Pulmonary artery endothelial cell (primary cell): ENCODE measurements at regions not wholly inside any gene's neighbourhood (a gene's known extent, or its start where the extent isn't known, plus 50 kb on each side); places are given as distances from the start of the nearest gene placed in this dataset.

Source experiments
- DNase-seq: peaks from one replicate; pipeline ENCODE4 v3.0.0-alpha.2; 2011; ENCODE audit warnings: low read depth, low spot score

- no peak for DNase-seq
Measured at GRCh38 chr3:178275311-178275710, 260.9 kb upstream of the KCNMB2 start.

DNA sequence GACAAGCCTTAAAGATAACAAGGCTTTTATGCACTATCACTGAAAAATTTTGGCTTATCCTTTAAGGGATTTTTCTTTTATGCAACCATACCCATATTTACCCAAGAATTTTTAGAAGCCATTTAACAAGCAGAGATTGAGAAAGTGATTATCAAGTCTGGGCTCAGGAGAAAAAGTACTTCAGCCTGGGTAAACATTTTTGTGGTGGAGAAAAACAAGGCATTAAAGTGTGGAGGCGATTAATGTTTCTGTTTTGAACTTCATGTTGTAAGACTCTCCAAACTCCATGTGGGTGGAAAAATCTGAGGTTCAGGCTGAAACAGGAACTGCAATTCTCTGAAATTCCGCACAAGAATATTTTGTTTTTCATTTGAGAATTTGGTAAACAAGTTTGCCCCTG is 260.4 kb upstream of the KCNMB2 start:
- DNase-seq: no peak

- DNase-seq: no peak
Measured at GRCh38 chr3:178277605-178278004, 258.6 kb upstream of the KCNMB2 start.

DNA sequence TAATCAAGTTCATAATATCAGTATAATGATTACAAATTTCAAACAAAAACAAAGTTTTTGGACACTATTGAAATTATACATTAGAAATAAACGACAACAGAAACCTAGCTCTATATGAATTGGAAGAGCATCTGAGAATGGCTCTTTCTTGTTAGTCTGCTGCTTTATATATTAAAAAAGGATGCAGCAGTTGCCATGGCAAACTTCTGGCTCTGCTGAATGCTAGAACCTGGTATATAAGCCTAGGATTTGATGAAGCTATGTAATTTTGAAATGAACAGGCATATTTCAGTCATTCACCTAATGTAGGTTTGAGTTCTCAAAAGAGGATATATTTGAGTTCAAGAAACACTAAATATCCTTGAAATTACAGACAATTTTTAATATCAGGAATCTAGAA is 252.7 kb upstream of the KCNMB2 start:
- no peak for DNase-seq

DNA sequence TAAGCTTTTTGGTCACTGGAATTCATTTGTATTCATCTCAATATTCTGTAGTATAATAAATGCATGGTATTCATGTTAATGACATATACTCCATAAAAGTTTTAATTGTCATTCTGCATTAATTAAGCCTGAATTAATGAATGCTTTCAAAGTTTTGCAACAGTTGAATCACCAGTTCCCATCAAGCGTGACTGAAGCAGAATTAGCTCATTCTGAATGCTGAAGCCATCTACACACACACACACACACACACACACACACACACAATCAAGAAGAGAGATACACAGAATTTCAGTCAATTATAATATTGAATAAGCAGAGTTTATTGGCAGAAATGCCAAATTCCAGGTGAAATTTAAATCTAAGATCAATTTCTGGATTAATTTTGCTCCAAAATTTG is 252.1 kb upstream of the KCNMB2 start:
- no peak for DNase-seq

DNA sequence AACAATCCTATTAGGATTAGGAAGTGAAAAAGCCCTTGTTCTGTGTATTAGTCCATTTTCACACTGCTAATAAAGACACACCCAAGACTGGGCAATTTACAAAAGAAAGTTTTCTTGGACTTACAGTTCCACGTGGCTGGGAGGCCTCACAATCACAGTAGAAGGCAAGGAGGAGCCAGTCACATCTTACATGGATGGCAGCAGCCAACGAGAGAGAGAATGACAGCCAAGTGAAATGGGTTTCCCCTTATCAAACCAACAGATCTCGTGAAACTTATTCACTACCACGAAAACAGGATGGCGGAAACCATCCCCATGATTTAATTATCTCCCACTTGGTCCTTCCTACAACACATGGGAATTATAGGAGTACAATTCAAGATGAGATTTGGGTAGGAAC is 248.2 kb upstream of the KCNMB2 start:
- no peak for DNase-seq

DNA sequence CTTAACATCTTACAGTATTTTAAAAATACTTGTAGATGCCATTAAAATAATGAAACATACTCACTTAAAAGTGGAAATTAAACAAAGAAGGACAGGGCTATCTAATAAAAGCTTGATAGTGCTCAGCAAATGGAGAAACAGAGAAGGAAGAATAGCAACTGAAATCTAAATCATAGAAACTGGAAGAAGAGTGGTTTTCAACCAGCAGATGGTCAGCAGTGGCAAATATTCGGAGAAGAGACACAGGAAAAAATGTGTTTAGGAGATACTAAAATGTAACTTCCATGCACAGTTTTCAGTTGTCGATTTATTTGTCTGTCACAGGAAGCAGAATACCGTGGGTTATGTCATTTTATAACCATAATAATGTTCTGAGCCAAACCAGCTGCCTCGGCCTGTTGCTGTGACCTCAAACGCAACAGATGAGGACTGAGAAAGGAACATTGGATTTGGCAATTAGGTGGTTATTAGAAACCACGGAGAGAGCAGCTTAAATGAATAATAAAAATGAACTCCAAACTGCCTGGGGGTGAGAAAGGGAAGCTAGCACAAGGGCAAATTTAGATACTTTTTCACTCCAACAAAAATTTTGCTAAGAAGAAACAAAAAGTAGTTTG is 246.6 kb upstream of the KCNMB2 start:
- DNase-seq: no peak

GRCh38 chr3:178291574-178292370 is 244.5 kb upstream of the KCNMB2 start:
- no peak for DNase-seq

DNA sequence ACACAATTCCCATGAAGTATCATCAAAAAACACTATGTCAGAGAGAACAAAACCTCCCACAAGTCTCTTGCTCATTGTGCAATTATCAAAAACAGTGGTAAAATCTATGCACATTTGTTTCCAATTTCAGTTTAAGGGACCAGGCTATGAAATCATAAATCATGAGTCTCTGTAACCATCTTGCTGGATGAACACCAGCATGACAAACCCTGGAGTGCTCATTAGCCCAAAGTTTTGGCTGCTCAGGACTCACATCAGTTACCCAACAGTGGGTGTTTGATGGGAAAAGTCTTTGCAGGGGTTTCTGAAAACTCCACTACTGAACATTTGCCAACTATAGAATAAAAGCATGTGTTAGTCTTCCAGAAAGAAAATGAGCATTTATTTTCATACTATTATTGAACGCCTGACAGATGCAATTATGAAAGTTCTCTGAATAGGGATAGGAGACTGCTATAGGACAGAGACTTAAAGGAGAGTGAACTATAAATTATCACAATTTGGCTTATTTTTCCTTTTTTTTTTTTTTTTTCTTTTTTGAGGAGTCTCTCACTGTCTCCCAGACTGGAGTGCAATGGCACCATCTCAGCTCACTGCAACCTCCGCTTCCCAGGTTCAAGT is 240.8 kb upstream of the KCNMB2 start:
- DNase-seq: no peak

DNA sequence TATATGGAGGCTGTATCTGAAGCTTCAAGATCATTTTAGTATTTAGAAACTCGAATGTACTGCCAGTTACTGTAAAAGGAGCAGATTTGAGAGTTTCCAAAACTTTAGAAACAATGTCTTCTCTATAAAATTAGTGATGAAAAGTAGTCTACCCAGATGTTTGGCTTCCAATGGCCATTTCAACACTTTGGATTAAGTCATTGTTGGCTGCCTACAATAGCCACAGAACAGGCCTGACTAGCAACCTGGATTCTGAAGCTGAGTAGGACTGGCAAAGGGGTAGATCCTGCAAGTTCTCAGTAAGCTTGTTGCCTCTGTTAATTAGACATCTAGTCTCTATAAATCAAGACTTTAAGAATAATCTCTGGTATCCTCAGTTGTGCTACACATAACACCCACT is 239.0 kb upstream of the KCNMB2 start:
- no peak for DNase-seq

GRCh38 chr3:178297740-178298139 is 238.5 kb upstream of the KCNMB2 start:
- no peak for DNase-seq

GRCh38 chr3:178300441-178300959 is 235.7 kb upstream of the KCNMB2 start:
- DNase-seq: no peak

- DNase-seq: peak; percentile 29
Measured at GRCh38 chr3:178302966-178303930, 233.0 kb upstream of the KCNMB2 start.

- DNase-seq: no peak
Measured at GRCh38 chr3:178304758-178305467, 231.3 kb upstream of the KCNMB2 start.

DNA sequence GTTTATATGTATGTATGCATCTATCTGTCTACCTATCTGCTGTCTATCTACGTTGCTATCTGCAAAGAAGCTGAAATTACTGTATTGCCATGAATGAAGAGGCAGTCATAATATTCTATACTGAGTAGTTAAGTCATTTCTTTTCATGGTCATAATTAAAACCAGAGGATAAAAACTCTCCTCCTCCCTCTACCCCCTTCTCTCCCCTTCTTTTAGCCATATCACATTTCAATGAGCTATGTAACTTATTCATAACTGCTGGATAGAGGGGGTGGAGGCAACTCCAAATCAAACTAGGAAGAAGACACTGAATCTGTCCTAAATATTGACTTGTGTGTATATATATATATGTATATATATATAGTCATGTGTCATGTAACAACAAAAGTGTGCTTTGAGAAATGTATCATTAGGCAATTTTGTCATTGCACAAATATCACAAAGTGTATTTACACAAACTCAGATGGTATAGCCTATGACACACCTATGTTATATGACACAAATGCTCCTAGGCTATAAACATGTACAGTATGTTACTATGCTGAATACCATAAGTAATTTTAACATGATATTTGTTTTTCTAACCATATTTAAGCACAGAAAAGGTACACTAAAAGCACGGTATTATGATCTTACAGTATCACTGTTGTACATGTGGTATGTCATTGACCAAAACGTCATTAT is 229.7 kb upstream of the KCNMB2 start:
- DNase-seq: no peak

DNA sequence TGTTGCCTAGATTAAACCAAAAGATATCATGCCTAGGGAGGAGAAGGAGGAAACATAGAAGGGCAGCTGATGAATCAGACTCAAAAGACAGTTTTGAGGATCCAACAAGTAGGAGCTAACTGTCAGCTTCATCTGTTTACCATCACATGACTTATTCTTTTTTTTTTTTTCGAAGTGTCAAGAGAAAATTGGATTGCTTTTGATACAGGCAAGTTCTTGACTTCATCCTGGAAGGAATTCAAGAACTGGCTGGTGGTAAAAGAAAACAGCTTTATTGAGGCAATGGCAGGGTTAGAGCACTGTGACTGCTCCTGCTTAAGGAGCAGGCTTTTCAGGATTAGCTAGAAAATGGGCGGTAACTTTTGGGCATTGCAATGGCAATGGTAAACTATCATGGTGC is 227.5 kb upstream of the KCNMB2 start:
- DNase-seq: no peak

GRCh38 chr3:178310949-178311348 is 225.3 kb upstream of the KCNMB2 start:
- DNase-seq: no peak

- no peak for DNase-seq
Measured at GRCh38 chr3:178313716-178314115, 222.5 kb upstream of the KCNMB2 start.

- no peak for DNase-seq
Measured at GRCh38 chr3:178318340-178318739, 217.9 kb upstream of the KCNMB2 start.
